LHCN-M2 (cell line): ENCODE measurements at regions not wholly inside any gene's neighbourhood (a gene's known extent, or its start where the extent isn't known, plus 50 kb on each side); places are given as distances from the start of the nearest gene placed in this dataset.
A peak's percentile ranks its signal among the peaks of the same experiment; 100 is the strongest.
"Not testable (repeated sequence)": the region's sequence is repeated elsewhere in the genome, so short reads cannot be mapped to it uniquely, and the experiment has no call there.

Experiments used
- DNase-seq: peaks from one replicate; pipeline ENCODE4 v3.0.0-alpha.2; 2012; ENCODE audit warnings: low read depth

DNA sequence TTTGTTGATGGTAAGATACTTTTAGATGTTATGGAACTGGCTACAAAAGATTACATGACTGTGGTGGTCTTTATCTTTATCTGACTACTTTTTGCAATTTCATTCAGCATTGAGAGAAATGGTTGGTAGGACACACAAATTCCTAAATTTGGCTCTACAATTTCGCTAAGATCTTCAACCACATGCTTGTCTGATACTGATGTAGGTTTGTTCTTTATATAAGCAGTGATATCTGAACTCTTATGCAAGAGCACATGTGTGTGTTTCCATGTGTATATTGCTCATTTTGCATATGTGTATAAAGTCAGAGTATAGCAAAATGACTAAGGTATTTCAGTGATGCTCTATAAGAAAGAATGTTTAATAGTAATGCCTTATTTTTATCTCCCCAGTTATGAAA is 501.5 kb downstream of the ARL4A start:
- DNase-seq: no peak

DNA sequence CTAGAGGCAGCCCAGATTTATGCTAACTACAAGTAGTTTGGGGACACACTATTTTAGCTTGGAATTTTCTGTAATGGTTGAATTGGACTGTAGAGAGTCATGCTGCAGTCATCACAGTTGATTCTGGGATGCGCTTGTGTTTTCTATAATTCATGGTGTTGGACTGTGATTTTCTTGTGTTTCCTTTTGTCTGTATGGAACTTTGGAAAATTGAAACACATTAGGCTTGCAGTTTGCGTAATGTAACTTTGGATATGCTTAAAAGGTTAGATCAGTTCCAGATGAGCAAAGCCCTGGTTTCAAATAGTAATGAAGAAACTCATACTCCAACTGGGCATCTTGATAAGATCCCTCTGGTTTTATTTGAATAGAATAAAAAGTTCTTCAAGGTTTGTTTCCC is 502.2 kb downstream of the ARL4A start:
- no peak for DNase-seq

DNA sequence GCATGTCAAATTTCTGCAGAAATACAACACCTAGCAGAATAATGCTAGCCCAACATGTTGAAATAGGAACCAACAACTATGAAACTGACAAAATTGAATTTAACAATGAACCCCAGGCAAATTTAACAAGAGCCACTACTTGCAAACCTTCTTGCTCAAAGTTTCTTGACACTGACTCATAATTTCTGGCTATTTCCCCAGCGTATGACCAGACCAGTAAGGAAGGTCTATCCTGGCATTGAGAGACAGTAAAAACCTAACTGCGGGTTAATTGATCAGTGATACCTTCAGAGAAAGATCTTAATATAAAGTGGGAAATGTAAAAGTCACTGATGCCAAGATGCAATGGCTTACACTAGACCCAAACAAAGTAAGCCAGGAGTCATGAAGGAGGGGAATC is 510.1 kb downstream of the ARL4A start:
- DNase-seq: peak; percentile 48

DNA sequence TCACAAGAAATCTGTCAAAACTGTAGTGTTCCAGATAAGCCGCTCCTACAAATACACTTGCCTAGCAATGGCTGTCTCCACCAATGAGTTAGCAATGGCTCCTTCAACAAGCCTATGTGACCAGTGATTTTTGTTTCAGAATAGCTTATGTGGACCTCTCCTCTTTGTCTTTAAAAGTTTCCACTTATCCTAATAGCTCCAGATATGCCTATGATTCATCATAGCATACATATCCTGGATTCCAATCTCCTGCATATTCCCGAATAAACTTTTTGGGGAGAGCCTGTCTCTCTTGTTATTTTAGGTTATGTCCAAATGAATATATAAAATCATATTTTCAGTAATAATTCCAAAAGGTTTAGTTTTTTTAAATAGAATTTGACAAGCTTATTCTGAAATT is 510.6 kb downstream of the ARL4A start:
- no peak for DNase-seq

DNA sequence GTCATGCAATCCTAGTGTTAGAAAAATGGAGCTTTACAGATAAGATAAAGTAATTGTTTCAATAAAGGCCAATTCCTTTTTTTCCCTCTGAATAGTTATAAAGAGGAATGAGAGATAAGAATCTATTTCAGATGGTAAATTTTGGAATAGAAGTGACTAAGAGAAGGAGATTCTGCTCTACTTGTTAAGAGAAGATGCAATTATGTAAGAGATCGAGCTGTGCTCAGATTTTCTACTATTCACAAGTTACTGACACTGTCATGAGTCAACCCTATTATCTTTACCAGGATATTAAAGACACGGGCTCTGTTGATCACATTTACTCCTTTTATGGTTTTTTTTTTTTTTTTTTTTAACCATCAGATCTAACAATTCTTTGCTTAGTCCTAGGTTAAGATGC is 511.3 kb downstream of the ARL4A start:
- peak; percentile 53 for DNase-seq

DNA sequence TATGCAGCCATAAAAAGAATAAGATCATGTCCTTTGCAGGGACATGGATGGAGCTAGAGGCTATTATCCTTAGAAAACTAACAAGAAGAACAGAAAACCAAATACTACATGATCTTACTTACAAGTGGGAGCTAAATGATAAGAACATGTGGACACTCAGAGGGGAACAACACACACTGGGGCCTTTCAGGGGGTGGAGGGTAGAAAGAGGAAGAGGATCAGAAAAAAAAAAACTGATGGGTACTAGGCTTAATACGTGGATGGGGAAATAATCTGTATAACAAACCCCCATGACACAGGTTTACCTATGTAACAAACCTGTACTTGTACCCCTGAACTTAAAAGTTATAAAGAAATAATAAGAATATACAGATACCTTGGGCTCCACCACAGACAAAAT is 514.2 kb downstream of the ARL4A start:
- DNase-seq: no peak

DNA sequence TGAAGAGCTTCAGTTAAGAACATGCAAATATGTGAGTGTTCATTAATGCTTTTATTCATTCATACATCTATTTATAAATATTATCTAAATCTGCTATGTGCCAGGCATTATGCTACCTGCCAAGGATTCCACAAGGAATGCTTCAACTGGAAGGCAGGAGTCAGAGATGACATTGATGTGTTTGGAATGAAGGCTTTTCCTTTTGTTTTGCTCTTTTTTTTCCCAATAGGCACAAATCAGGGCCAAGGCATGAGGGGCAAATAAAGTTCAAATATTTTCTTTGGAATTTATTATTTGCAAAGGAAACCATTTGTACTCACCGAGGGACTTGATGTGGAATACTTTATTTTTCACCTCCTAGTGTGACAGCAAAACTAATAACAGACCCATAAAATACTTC is 530.3 kb downstream of the ARL4A start:
- DNase-seq: peak; percentile 13

DNA sequence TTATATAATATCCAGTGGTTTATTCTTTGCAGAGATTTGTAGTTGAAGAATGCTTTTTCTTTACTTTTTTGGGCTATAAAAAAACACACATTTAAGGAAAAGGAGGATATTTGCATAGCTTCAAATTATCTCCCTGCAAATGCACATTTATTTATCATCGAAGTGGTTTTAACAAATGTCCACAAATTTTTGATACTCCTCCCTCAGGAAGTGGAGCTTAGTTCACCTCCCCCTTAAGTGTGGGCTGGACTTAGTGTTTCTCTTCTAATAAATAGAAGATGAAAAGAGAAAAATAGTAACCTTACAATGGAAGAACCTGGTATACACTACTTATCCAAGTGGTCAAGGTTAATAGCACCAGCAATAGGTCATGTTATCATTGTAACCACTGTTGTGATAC is 537.6 kb downstream of the ARL4A start:
- DNase-seq: no peak

DNA sequence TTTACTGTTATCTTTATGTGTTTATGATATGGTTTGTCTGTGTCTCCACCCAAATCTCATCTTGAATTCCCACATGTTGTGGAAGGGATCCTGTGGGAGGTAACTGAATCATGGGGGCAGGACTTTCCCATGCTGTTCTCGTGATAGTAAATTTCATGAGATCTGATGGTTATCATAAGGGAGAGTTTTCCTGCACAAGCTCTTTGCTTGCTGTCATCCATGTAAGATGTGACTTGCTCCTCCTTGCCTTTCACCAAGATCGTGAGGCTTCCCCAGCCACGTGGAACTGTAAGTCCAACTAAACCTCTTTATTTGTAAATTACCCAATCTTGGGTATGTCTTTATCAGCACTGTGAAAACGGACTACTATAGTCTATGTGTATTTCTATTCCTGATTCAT is 539.0 kb downstream of the ARL4A start:
- DNase-seq: no peak

DNA sequence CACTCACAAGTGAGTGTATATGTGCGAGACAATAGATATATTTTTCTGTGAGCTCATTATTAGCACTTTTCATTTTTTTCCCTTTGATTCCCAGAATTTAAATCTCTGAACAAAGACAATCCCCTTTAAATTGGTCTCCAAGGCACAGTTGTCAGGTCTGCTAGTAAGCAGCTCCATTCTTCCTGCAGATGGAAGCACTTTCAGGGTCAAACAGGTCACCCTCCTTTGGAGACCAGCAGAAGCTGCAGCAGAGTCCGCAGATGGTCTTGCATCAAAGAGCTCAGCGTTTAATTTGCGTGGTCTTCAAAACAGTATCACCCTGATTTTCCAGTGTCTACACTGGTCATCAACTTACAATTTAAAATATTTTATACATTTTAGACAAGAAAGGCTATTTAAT is 543.8 kb downstream of the ARL4A start:
- no peak for DNase-seq

DNA sequence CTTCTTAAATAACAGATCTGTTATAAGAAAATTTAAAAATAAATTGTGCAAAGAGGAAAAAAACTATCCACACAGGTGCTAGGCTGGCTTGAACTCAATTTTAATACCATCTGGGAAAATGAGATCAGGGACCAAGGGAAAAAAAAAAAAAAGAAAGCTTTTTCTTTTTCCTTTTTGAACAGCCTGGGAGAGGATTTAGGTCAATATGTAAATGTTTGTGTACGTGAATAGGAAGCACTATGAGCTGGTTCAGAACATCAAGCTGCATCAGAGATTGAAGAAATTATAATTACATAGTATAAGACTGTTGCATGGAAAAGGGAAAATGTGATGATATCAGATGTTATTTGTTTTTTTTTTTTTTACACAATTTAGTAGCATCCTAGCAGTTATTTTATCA is 548.0 kb downstream of the ARL4A start:
- no peak for DNase-seq

DNA sequence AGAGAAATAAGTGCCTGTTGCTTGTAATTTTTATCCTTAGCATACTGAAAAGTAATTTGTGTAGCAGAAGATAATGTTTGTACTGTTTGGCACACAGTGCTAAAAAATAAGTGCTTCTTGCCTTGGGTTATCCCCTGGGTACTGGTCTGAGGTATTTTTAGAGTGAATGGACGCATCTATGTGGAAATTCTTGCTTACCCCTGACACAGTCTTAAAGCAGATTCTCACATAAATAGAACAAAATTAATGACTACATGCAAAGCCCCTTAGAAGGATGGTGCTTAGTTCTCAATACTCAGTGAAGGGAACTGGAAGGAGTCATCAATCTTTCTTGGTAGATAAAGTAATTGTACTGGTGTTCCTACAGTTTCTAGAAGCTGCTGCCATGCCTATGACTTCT is 548.6 kb downstream of the ARL4A start:
- DNase-seq: no peak

DNA sequence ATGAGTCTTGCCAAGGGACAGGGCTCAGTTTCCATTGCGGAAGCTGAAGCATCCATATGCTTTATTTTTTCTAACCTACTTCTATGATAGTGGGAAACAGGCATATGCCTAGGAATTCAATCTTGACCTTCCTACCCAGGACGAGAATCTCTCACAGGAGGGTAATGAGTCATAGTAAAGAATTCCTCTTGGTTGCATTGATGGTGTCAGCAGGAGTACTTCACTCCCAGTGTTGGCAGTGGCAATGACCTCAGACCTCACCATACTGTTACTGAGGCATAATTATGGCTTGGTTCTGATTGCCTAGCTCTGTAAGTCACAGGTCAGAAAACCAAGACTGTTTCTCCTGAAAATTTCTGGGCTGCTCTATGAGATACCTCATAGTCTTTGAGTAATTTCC is 552.9 kb downstream of the ARL4A start:
- peak; percentile 88 for DNase-seq

DNA sequence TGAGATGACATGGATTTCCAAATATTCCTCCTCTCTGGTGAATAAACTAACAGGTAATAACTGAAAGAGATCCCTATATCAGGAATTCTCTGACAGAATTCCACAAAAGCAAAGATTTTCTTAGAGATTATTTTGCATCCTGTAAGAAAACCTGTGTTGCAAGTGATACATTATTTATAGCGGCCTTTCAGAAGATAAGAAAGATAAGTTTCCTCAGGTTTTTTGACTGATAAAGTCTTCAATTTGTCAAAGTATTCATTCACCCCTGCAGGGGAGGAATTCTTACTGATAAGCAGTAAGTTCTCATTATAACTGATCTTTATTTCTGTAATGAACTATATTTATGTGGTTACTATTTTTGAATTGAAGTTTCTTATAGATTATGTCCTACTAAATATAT is 554.0 kb downstream of the ARL4A start:
- no peak for DNase-seq

DNA sequence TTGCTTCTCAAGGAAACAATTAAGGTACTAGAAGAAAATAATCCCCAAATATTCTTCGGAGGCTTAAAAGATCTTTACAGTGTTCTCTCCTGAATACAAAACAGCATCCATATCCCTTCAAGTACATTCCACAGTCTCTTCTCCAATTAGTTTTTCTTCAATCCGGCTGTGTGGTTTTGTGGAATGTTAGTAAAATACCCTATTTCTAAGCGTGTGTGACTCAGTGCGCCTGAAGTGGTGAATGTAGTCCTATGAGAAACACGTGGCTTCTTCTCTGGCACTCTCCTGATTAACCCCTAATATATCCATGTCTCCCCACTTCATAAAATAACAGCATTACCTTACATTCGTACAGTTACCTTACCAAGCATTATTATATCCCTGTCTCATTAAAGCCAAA is 570.2 kb downstream of the ARL4A start:
- DNase-seq: peak; percentile 76

DNA sequence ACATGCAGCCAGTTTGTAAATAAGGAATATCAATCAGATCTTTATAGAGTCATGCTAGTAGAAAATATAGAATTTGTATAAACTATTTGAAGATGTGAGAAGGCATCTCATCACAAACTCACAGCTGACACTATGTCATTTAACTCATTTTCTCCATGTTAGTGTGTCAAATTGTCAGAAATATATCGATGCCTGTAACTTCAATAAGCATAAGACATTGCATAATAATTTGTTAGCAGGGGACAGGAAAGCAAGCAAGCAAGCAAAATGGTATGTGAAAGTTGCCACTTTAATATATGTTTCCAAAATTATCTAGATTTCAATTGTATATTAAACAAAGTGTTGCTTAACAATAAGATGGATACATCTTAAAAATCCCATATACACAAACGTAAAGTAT is 571.0 kb downstream of the ARL4A start:
- no peak for DNase-seq

DNA sequence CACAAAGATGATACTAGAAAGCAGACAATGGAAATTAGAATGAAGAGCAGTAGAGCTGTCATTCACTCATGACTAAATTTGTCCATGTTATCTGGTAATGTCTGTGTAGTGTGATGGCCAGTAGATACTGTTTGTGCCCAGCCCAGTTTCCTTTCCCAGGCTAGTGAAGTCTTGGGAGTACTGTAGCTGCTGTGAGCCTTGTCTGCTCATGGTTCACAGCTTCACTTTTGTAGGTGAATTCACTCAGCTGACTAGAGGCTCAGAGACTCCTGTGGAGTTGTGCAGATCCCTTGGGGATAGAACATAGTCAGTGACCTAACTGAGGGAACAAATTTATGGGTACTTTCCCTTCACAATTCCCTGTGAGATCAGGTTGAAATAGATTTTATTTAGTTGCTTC is 572.5 kb downstream of the ARL4A start:
- no peak for DNase-seq

DNA sequence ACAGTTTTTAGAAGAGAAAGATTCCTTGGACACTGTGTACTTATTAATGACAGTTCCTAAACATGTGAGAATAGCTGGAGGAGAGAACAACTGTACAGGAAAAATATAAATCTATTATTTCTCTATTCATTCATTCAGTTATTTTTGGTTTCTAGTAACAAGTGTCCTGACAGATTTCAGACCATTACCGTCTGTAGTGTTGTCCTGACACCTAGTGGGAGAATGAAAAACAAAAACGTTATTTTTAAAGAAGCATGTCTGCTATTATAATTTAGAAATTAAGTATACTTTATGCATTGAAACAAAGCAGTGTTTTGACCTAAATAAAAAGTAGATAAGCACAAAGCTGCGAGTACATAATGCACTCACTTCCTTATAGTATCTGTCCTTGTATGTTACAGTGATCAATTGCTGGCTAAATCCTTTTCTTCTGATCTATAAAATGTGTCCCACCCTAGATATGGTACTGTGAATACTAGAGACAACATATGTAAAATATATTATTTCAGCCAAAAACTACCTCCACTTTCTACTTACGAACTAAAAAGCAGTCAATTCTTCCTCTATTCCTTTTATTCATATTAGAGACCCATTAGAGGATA is 575.6 kb downstream of the ARL4A start:
- DNase-seq: peak; percentile 51

DNA sequence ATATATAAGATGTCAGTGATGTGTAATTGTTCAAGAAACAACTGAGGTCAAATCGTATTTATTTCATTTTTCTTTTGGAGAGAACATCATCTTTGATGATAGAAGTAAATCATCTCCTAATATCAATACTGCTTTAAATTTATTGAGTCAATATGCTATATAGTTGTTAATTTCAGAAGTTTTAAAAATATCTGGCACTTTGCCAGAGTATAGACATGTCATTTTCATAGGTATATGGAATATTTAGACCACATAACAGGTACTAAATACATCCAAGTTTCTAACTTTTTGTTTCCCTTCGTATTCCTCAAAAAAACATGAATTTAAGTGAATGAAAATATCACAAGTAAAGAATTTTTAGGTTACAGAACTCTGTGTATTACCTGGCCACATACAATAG is 577.8 kb downstream of the ARL4A start:
- no peak for DNase-seq

DNA sequence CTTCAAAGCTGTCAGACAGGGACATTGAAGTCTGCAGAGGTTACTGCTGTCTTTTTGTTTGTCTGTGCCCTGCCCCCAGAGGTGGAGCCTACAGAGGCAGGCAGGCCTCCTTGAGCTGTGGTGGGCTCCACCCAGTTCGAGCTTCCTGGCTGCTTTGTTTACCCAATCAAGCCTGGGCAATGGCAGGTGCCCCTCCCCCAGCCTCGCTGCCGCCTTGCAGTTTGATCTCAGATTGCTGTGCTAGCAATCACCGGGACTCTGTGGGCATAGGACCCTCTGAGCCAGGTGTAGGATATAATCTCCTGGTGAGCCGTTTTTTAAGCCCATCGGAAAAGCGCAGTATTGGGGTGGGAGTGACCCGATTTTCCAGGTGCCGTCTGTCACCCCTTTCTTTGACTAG is 586.8 kb downstream of the ARL4A start:
- DNase-seq: not testable (repeated sequence)

DNA sequence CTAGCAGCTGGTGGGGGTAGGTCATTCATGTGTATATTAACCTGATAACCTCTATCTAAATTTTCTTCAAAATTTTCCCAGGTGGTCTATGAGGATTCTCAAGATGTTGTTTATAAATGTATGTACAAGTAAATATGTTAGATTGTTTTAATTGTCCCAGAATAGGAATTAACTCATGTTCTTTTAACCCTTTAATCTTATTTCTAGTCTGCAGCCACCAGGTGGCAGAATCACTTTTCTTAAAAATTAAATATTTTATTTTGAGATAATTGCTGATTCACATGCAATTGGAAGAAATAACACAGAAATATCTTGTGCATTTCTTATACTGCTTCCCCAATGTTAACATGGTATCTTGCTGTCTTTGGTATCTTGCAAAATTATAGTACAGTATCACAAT is 589.5 kb downstream of the ARL4A start:
- no peak for DNase-seq

DNA sequence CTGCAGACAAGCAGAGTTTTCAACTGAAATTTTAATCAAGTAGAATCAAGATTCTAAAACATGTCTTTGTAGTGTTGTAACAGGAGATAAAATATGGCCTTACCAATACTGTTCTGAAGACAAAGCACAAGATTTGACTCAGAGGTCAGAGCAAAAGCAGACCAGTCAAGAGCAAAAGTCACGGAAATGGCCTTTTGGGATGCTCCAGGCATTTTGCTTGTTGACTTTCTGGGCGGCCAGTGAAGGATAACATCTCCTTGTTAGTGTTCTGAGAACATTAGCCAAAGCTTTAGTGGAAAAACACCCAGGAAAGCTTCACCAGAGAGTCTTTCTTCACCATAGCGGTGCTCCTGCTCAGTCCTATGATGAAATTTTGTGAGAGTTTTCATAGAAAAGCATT is 590.6 kb downstream of the ARL4A start:
- DNase-seq: no peak

DNA sequence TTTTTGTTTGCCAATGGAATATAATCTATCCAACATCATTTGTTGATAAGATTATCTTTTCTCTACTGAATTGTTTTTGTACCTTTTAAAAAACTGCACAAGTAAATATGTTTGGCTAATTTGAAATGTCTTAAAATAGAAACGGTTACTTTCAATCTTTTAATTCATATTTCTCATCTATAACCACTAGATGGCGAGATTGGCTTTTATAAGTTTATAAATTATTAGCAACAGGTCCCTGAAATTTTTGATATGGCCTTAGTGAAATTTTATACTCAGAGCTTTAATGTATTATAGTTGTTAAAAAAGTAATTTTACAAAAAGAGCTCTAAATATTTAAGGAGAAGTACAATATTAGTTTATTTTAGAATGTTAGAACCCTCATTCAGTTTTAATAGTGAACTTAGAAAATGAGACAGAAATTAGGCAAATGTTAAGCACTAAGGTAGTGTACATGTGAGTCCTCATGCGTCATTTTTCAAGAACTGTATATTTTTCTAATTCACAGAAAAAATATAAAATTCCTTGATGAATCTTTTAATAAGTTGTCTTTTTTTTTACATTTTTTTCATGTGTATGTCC is 592.5 kb downstream of the ARL4A start:
- peak; percentile 49 for DNase-seq

DNA sequence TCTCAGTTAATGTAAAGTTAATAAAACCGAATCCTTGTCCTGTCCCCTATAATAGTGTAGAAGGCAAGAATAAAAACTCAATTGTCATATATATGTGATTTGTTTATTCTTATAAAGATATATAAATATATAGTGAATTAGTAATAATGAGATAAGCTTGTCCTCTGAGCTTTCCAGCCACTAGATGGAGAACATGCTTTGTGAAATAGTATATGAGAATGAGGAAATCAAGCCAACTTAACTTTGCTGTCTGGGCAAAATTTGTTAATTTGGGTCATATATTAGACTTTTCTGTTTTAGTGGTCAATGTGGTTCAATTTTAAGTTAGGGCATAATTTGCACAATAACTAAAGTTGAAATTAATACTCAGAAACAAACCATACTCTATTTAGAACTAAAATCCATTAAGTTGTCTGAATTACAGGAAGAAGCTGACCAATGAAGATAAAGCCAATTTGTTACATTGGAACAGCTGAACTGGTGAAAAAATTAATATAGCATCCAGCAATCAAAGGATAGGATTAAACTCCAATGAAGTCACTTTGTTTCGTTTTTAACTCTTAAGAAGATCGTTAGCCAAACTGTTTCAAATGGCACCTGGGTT is 595.0 kb downstream of the ARL4A start:
- peak; percentile 54 for DNase-seq
